Aorta (tissue), 5 donors: ENCODE measurements at regions not wholly inside any gene's neighbourhood (a gene's known extent, or its start where the extent isn't known, plus 50 kb on each side); places are given as distances from the start of the nearest gene placed in this dataset.

Experiments used
- ATAC-seq: fragments of 200-7000 bp; cut with Tn5 transposase; one replicate; pipeline ENCODE4 v1.9.1; 2022; ENCODE audit warnings: moderate library complexity; ENCODE audit not compliant: low FRiP score
- DNase-seq, 2 donors: peaks; one replicate each; pipeline ENCODE4 v3.0.0-alpha.2; 2020
- H3K27ac ChIP-seq, 2 donors: one replicate each; pipeline ENCODE4 v1.5.1; 2013; ENCODE audit warnings: low read length in 2 of 2, mild to moderate bottlenecking in 2 of 2, moderate library complexity in 2 of 2, control low read depth in 1 of 2, inconsistent platforms in 1 of 2, low read depth in 1 of 2
- H3K27me3 ChIP-seq, 2 donors: one replicate each; pipeline ENCODE4 v1.6.1; 2013; ENCODE audit warnings: control low read depth in 1 of 2, low read length in 1 of 2, mild to moderate bottlenecking in 1 of 2, moderate library complexity in 1 of 2; ENCODE audit not compliant: insufficient read depth in 2 of 2, control insufficient read depth in 1 of 2
- H3K36me3 ChIP-seq, 2 donors: one replicate each; pipeline ENCODE4 v1.6.1; 2013; ENCODE audit warnings: control low read depth in 1 of 2, low read length in 1 of 2, mild to moderate bottlenecking in 1 of 2; ENCODE audit not compliant: insufficient read depth in 2 of 2, control insufficient read depth in 1 of 2
- H3K4me1 ChIP-seq, 2 donors: one replicate each; pipeline ENCODE4 v1.6.1; 2013; ENCODE audit warnings: low read length in 2 of 2, control low read depth in 1 of 2, mild to moderate bottlenecking in 1 of 2, moderate library complexity in 1 of 2; ENCODE audit not compliant: insufficient read depth in 2 of 2, control insufficient read depth in 1 of 2
- H3K4me3 ChIP-seq, 2 donors: one replicate each; pipeline ENCODE4 v1.5.1; 2013; ENCODE audit warnings: low read length in 2 of 2, control low read depth in 1 of 2, mild to moderate bottlenecking in 1 of 2
- H3K9me3 ChIP-seq: one replicate; pipeline ENCODE4 v1.6.1; 2013; ENCODE audit warnings: mild to moderate bottlenecking, low read length; ENCODE audit not compliant: control insufficient read depth
- WGBS, 2 donors: extraction: QIAGEN DNeasy Blood & Tissue Kit; methylation state at CpG; one replicate each; pipeline ENCODE4 v1.1.7; 2013; 5-methylcytosine and 5-hydroxymethylcytosine counted together
- intact Hi-C, 2 donors: fragments of 100-400 bp; cut with DNase I; formaldehyde crosslinking; loops; one replicate each; pipeline versions ENCODE4 v1.14.2 to v1.15.0; 2022
- donor health status: healthy with polysubstance abuse.
- donor health status: Bipolar disorder and iron deficiency.
- donor health status: DM: no; HTN: no; CAD: no.
- donor health status: DM: no; HTN: no; CAD: no.
- donor health status: DM: yes; HTN: yes; CAD: no.

GRCh38 chr4:125123570-125124109 lies 191.1 kb upstream of the FAT4 start:
- intact Hi-C loops: no loop called here
- Histone ChIP-seq H3K27me3 (no peaks in the 10 kb centered on the region), H3K9me3 (no peaks in the 10 kb centered on the region), H3K4me1 (no peaks in the 10 kb centered on the region), H3K27ac (no peak overlapping the region), H3K4me3 (no peak overlapping the region), H3K36me3 (no peaks in the 10 kb centered on the region)
- no peak for ATAC-seq
- DNase-seq: no peak
- WGBS, 2 donors: 63 to 71% methylated on average over 3 of the region's 3 CpGs

GRCh38 chr4:125121581-125121980 lies 193.2 kb upstream of the FAT4 start:
- intact Hi-C loops: no loop called here
- Histone ChIP-seq H3K36me3 (no peaks in the 10 kb centered on the region), H3K27me3 (no peaks in the 10 kb centered on the region), H3K4me1 (no peaks in the 10 kb centered on the region), H3K9me3 (no peaks in the 10 kb centered on the region), H3K4me3 (no peak overlapping the region), H3K27ac (no peak overlapping the region)
- ATAC-seq (no peak), DNase-seq (no peak)

- Histone ChIP-seq H3K27me3 (no peaks in the 10 kb centered on the region), H3K4me3 (no peak overlapping the region), H3K9me3 (no peaks in the 10 kb centered on the region), H3K27ac (no peak overlapping the region), H3K36me3 (no peaks in the 10 kb centered on the region), H3K4me1 (no peaks in the 10 kb centered on the region)
- 43 to 53% methylated on average over 1 of the region's 1 CpG for WGBS, 2 donors
- no peak for DNase-seq
- intact Hi-C loops: no loop called here
- no peak for ATAC-seq
Measured at GRCh38 chr4:125116431-125116830, 198.3 kb upstream of the FAT4 start.

GRCh38 chr4:125115941-125116340 lies 198.8 kb upstream of the FAT4 start:
- ATAC-seq (no peak), DNase-seq (no peak)
- Histone ChIP-seq H3K27me3 (no peaks in the 10 kb centered on the region), H3K4me3 (no peak overlapping the region), H3K27ac (no peak overlapping the region), H3K36me3 (no peaks in the 10 kb centered on the region), H3K9me3 (no peaks in the 10 kb centered on the region), H3K4me1 (no peaks in the 10 kb centered on the region)
- intact Hi-C loops: no loop called here
- WGBS, 2 donors: 91 to 95% methylated on average over 5 of the region's 5 CpGs

GRCh38 chr4:125115476-125115875 lies 199.3 kb upstream of the FAT4 start:
- no peak overlapping the region for H3K4me3 ChIP-seq
- intact Hi-C loops: no loop called here
- DNase-seq: no peak

GRCh38 chr4:125112536-125112935 lies 202.2 kb upstream of the FAT4 start:
- H3K9me3 ChIP-seq: no peaks in the 10 kb centered on the region
- ATAC-seq (no peak), DNase-seq (no peak)
- intact Hi-C loops: no loop called here
- no peaks in the 10 kb centered on the region for H3K36me3 ChIP-seq
- 94 to 96% methylated on average over 3 of the region's 3 CpGs for WGBS, 2 donors
- H3K27ac ChIP-seq: no peak overlapping the region
- H3K27me3 ChIP-seq: no peaks in the 10 kb centered on the region
- no peak overlapping the region for H3K4me3 ChIP-seq
- H3K4me1 ChIP-seq: no peaks in the 10 kb centered on the region

More at GRCh38 chr4:125115476-125115875, 199.3 kb upstream of the FAT4 start:
- Histone ChIP-seq H3K27ac (no peak overlapping the region), H3K36me3 (no peaks in the 10 kb centered on the region), H3K9me3 (no peaks in the 10 kb centered on the region), H3K27me3 (no peaks in the 10 kb centered on the region), H3K4me1 (no peaks in the 10 kb centered on the region)
- no peak for ATAC-seq
- 80 to 81% methylated on average over 1 of the region's 1 CpG for WGBS, 2 donors

GRCh38 chr4:125111323-125111722 lies 203.4 kb upstream of the FAT4 start:
- WGBS, 2 donors: 75% methylated on average over 3 of the region's 3 CpGs
- Histone ChIP-seq H3K27me3 (no peaks in the 10 kb centered on the region), H3K4me1 (no peaks in the 10 kb centered on the region), H3K27ac (no peak overlapping the region), H3K36me3 (no peaks in the 10 kb centered on the region), H3K9me3 (no peaks in the 10 kb centered on the region), H3K4me3 (no peak overlapping the region)
- DNase-seq: no peak
- ATAC-seq: no peak
- intact Hi-C loops: no loop called here

GRCh38 chr4:125105561-125105960 lies 209.2 kb upstream of the FAT4 start:
- ATAC-seq: no peak
- Histone ChIP-seq H3K27ac (no peak overlapping the region), H3K36me3 (no peaks in the 10 kb centered on the region), H3K4me3 (no peak overlapping the region), H3K4me1 (no peaks in the 10 kb centered on the region), H3K27me3 (no peaks in the 10 kb centered on the region), H3K9me3 (no peaks in the 10 kb centered on the region)
- no peak for DNase-seq
- 55 to 61% methylated on average over 2 of the region's 2 CpGs for WGBS, 2 donors
- intact Hi-C loops: no loop called here

- Histone ChIP-seq H3K4me3 (no peak overlapping the region), H3K36me3 (no peaks in the 10 kb centered on the region), H3K27me3 (no peaks in the 10 kb centered on the region), H3K27ac (no peak overlapping the region), H3K4me1 (no peaks in the 10 kb centered on the region), H3K9me3 (no peaks in the 10 kb centered on the region)
- DNase-seq: no peak
- no peak for ATAC-seq
- WGBS, 2 donors: 84 to 96% methylated on average over 2 of the region's 2 CpGs
- intact Hi-C loops: no loop called here
Measured at GRCh38 chr4:125104616-125105015, 210.1 kb upstream of the FAT4 start.
